HEK293 (cell line): ENCODE measurements at regions not wholly inside any gene's neighbourhood (a gene's known extent, or its start where the extent isn't known, plus 50 kb on each side); places are given as distances from the start of the nearest gene placed in this dataset.

Source experiments
- GLI2 ChIP-seq: fragments of 450-650 bp; formaldehyde crosslinking; IDR thresholded peaks from 2 replicates; pipeline ENCODE4; 2017; ENCODE audit warnings: missing biosample characterization, missing genetic modification characterization, low read depth, borderline replicate concordance
- GLI4 ChIP-seq: fragments of 450-650 bp; formaldehyde crosslinking; IDR thresholded peaks from 2 replicates; pipeline ENCODE4 v1.5.1; 2016; ENCODE audit warnings: missing biosample characterization, missing genetic modification characterization
- GLIS1 ChIP-seq: fragments of 450-650 bp; formaldehyde crosslinking; IDR thresholded peaks from 2 replicates; pipeline ENCODE4 v1.5.1; 2016; ENCODE audit warnings: missing biosample characterization, missing genetic modification characterization
- HOXD13 ChIP-seq: sonication (generic); formaldehyde crosslinking; IDR thresholded peaks from 2 replicates; pipeline ENCODE4 v1.8.0; 2022; ENCODE audit warnings: missing genetic modification reagents, borderline replicate concordance
- MYNN ChIP-seq: fragments of 450-650 bp; formaldehyde crosslinking; IDR thresholded peaks from 2 replicates; pipeline ENCODE4 v1.5.1; 2016; ENCODE audit warnings: missing biosample characterization, missing genetic modification characterization, borderline replicate concordance
- RBAK ChIP-seq: fragments of 450-650 bp; formaldehyde crosslinking; IDR thresholded peaks from 2 replicates; pipeline ENCODE4 v1.5.1; 2016; ENCODE audit warnings: missing biosample characterization, missing genetic modification characterization
- SALL2 ChIP-seq: fragments of 450-650 bp; formaldehyde crosslinking; IDR thresholded peaks from 2 replicates; pipeline ENCODE4 v1.5.0; 2017; ENCODE audit warnings: missing biosample characterization, mild to moderate bottlenecking, missing genetic modification characterization, borderline replicate concordance
- TRIM28 ChIP-seq: IDR thresholded peaks from 2 replicates; pipeline ENCODE4 v1.6.1; 2011; ENCODE audit warnings: low read length, control low read depth, borderline replicate concordance
- WT1 ChIP-seq: fragments of 450-650 bp; formaldehyde crosslinking; IDR thresholded peaks from 2 replicates; pipeline ENCODE4 v1.5.1; 2016; ENCODE audit warnings: missing biosample characterization, missing genetic modification characterization
- ZBTB1 ChIP-seq: fragments of 450-650 bp; formaldehyde crosslinking; IDR thresholded peaks from 2 replicates; pipeline ENCODE4 v1.5.1; 2016; ENCODE audit warnings: missing biosample characterization, missing genetic modification characterization
- ZBTB21 ChIP-seq: fragments of 450-650 bp; formaldehyde crosslinking; IDR thresholded peaks from 2 replicates; pipeline ENCODE4 v1.5.1; 2017; ENCODE audit warnings: missing biosample characterization, missing genetic modification characterization
- ZFP37 ChIP-seq: fragments of 450-650 bp; formaldehyde crosslinking; IDR thresholded peaks from 2 replicates; pipeline ENCODE4 v1.5.1; 2016; ENCODE audit warnings: missing biosample characterization, missing genetic modification characterization
- ZNF132 ChIP-seq: fragments of 450-650 bp; formaldehyde crosslinking; IDR thresholded peaks from 2 replicates; pipeline ENCODE4 v1.5.1; 2017; ENCODE audit warnings: missing biosample characterization, missing genetic modification characterization, borderline replicate concordance
- ZNF138 ChIP-seq: fragments of 450-650 bp; formaldehyde crosslinking; IDR thresholded peaks from 2 replicates; pipeline ENCODE4 v1.5.1; 2016; ENCODE audit warnings: missing biosample characterization, missing genetic modification characterization, borderline replicate concordance
- ZNF169 ChIP-seq: fragments of 450-650 bp; formaldehyde crosslinking; IDR thresholded peaks from 2 replicates; pipeline ENCODE4 v1.5.1; 2016; ENCODE audit warnings: missing biosample characterization, missing genetic modification characterization
- ZNF175 ChIP-seq: fragments of 450-650 bp; formaldehyde crosslinking; IDR thresholded peaks from 2 replicates; pipeline ENCODE4 v1.5.1; 2016; ENCODE audit warnings: missing biosample characterization, missing genetic modification characterization
- ZNF184 ChIP-seq: fragments of 450-650 bp; IDR thresholded peaks from 2 replicates; pipeline ENCODE4 v1.5.1; 2018; ENCODE audit warnings: missing biosample characterization, mild to moderate bottlenecking, missing genetic modification characterization
- ZNF2 ChIP-seq: fragments of 450-650 bp; formaldehyde crosslinking; IDR thresholded peaks from 2 replicates; pipeline ENCODE4 v1.5.1; 2016; ENCODE audit warnings: missing biosample characterization, missing genetic modification characterization
- ZNF221 ChIP-seq: fragments of 450-650 bp; formaldehyde crosslinking; IDR thresholded peaks from 2 replicates; pipeline ENCODE4 v1.5.1; 2017; ENCODE audit warnings: missing biosample characterization, missing genetic modification characterization, borderline replicate concordance
- ZNF302 ChIP-seq: fragments of 450-650 bp; formaldehyde crosslinking; IDR thresholded peaks from 2 replicates; pipeline ENCODE4 v1.5.1; 2016; ENCODE audit warnings: missing biosample characterization, missing genetic modification characterization, low read depth
- ZNF433 ChIP-seq: fragments of 450-650 bp; formaldehyde crosslinking; IDR thresholded peaks from 2 replicates; pipeline ENCODE4 v1.5.1; 2016; ENCODE audit warnings: missing biosample characterization, missing genetic modification characterization, low read depth
- ZNF549 ChIP-seq: fragments of 450-650 bp; IDR thresholded peaks from 2 replicates; pipeline ENCODE4 v1.5.1; 2018; ENCODE audit warnings: missing biosample characterization, missing genetic modification characterization, mild to moderate bottlenecking, inconsistent platforms, moderate library complexity
- ZNF558 ChIP-seq: fragments of 450-650 bp; formaldehyde crosslinking; IDR thresholded peaks from 2 replicates; pipeline ENCODE4 v1.5.1; 2016; ENCODE audit warnings: missing biosample characterization, missing genetic modification characterization
- ZNF585B ChIP-seq: fragments of 450-650 bp; formaldehyde crosslinking; IDR thresholded peaks from 2 replicates; pipeline ENCODE4 v1.5.1; 2016; ENCODE audit warnings: missing biosample characterization, missing genetic modification characterization
- ZNF596 ChIP-seq: fragments of 450-650 bp; IDR thresholded peaks from 2 replicates; pipeline ENCODE4 v1.5.0; 2018; ENCODE audit warnings: missing biosample characterization, mild to moderate bottlenecking, missing genetic modification characterization, moderate library complexity
- ZNF624 ChIP-seq: fragments of 450-650 bp; formaldehyde crosslinking; IDR thresholded peaks from 2 replicates; pipeline ENCODE4 v1.5.1; 2017; ENCODE audit warnings: missing biosample characterization, missing genetic modification characterization
- ZNF654 ChIP-seq: fragments of 450-650 bp; formaldehyde crosslinking; IDR thresholded peaks from 2 replicates; pipeline ENCODE4 v1.5.1; 2016; ENCODE audit warnings: low read depth, missing biosample characterization, missing genetic modification characterization
- ZNF658 ChIP-seq: fragments of 450-650 bp; formaldehyde crosslinking; IDR thresholded peaks from 2 replicates; pipeline ENCODE4; 2016; ENCODE audit warnings: missing biosample characterization, missing genetic modification characterization
- ZNF76 ChIP-seq: fragments of 450-650 bp; formaldehyde crosslinking; IDR thresholded peaks from 2 replicates; pipeline ENCODE4; 2016; ENCODE audit warnings: low read depth, missing biosample characterization, missing genetic modification characterization, borderline replicate concordance
- ZSCAN16 ChIP-seq: fragments of 450-650 bp; formaldehyde crosslinking; IDR thresholded peaks from 2 replicates; pipeline ENCODE4 v1.5.1; 2016; ENCODE audit warnings: missing biosample characterization, missing genetic modification characterization
- ZSCAN23 ChIP-seq: fragments of 450-650 bp; formaldehyde crosslinking; IDR thresholded peaks from 2 replicates; pipeline ENCODE4 v1.5.1; 2016; ENCODE audit warnings: missing biosample characterization, missing genetic modification characterization
- ZXDB ChIP-seq: fragments of 450-650 bp; formaldehyde crosslinking; IDR thresholded peaks from 2 replicates; pipeline ENCODE4 v1.5.1; 2016; ENCODE audit warnings: missing biosample characterization, missing genetic modification characterization
- TF ChIP-seq, protein P1 (sequence below): fragments of 450-650 bp; formaldehyde crosslinking; IDR thresholded peaks from 2 replicates; pipeline ENCODE4 v1.5.1; 2016; ENCODE audit warnings: missing biosample characterization, missing genetic modification characterization
- TF ChIP-seq, protein P2 (sequence below): fragments of 450-650 bp; formaldehyde crosslinking; IDR thresholded peaks from 2 replicates; pipeline ENCODE4 v1.5.1; 2016; ENCODE audit warnings: missing biosample characterization, missing genetic modification characterization, borderline replicate concordance
- TF ChIP-seq, protein P3 (sequence below): fragments of 450-650 bp; IDR thresholded peaks from 2 replicates; pipeline ENCODE4 v1.5.1; 2018; ENCODE audit warnings: missing biosample characterization, missing genetic modification characterization
- TF ChIP-seq, protein P4 (sequence below): fragments of 450-650 bp; formaldehyde crosslinking; IDR thresholded peaks from 2 replicates; pipeline ENCODE4 v1.5.1; 2017; ENCODE audit warnings: missing biosample characterization, missing genetic modification characterization

DNA sequence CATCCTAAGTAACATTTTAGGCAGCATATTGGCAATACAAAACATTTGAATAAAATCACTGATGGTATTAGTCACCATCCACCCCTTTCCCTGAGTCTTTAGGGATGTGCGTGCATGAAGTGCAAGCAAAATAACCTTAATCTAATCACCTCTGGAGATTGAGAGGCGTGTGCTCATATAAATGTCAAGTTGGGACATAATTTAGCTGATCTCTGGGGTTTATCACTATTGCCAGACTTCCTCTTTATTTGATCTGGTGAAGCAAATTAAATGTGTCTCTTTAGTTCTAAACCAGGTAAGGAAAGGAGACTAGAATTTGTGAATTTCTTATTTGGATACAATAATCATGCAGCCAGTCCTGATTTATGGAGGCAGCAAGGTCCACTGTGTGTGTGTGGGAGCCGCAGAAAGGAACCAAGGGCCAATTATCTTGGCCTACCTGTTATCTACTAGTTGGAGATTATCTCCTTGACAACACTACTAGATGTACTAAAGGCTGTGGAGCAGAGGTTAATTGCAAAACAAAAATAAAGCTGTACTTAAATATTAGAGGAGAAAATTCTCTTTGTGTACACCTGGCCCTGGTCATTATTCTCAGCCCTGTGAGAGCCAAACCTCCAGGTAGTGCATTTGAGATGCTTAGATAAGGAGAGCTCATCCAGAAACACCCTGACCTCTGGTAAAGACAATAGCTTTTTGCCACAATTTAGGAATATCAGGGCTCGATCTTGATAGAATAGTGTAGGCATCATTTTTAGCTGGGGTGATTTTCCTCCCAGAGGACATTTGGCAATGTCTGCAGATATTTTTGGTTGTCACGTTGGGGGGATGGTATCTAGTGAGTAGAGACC, 78.2 kb downstream of the HRH4 start (continued):
- no peak for TF ChIP-seq ZNF132 (tag by site-specific recombination)
- TF ChIP-seq ZNF138 (tag by site-specific recombination) = no peak
- no peak for TF ChIP-seq SALL2 (tag by site-specific recombination)
- no peak for TF ChIP-seq MYNN (tag by site-specific recombination)
- no peak for TF ChIP-seq ZNF76 (tag by site-specific recombination)
- TF ChIP-seq ZNF302 (tag by site-specific recombination) = no peak
- no peak for TF ChIP-seq ZFP37 (tag by site-specific recombination)
- no peak for TF ChIP-seq ZNF658 (tag by site-specific recombination)
- TF ChIP-seq ZXDB (tag by site-specific recombination) = peak; percentile 90
- TF ChIP-seq ZBTB21 (tag by site-specific recombination) = no peak
- peak; percentile 81 for TF ChIP-seq WT1
- TF ChIP-seq, protein P1, sequence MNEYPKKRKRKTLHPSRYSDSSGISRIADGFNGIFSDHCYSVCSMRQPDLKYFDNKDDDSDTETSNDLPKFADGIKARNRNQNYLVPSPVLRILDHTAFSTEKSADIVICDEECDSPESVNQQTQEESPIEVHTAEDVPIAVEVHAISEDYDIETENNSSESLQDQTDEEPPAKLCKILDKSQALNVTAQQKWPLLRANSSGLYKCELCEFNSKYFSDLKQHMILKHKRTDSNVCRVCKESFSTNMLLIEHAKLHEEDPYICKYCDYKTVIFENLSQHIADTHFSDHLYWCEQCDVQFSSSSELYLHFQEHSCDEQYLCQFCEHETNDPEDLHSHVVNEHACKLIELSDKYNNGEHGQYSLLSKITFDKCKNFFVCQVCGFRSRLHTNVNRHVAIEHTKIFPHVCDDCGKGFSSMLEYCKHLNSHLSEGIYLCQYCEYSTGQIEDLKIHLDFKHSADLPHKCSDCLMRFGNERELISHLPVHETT (tag by site-specific recombination) = no peak
- no peak for TF ChIP-seq ZNF624 (tag by site-specific recombination)
- no peak for TF ChIP-seq ZNF221 (tag by site-specific recombination)
- TF ChIP-seq, protein P2, sequence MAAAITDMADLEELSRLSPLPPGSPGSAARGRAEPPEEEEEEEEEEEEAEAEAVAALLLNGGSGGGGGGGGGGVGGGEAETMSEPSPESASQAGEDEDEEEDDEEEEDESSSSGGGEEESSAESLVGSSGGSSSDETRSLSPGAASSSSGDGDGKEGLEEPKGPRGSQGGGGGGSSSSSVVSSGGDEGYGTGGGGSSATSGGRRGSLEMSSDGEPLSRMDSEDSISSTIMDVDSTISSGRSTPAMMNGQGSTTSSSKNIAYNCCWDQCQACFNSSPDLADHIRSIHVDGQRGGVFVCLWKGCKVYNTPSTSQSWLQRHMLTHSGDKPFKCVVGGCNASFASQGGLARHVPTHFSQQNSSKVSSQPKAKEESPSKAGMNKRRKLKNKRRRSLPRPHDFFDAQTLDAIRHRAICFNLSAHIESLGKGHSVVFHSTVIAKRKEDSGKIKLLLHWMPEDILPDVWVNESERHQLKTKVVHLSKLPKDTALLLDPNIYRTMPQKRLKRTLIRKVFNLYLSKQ (tag by site-specific recombination) = no peak
- no peak for TF ChIP-seq ZNF558 (tag by site-specific recombination)
- no peak for TF ChIP-seq ZNF169 (tag by site-specific recombination)
- TF ChIP-seq ZSCAN16 (tag by site-specific recombination) = no peak
- no peak; the same call in 1 of the 2 replicates for TF ChIP-seq ZNF596 (tag by site-specific recombination)
- TF ChIP-seq ZSCAN23 (tag by site-specific recombination) = no peak
- 0 out of 2 replicates have a peak, but pooled peaks have one; percentile 6 for TF ChIP-seq GLIS1 (tag by site-specific recombination)
- TF ChIP-seq TRIM28 = 0 out of 2 replicates have a peak, but pooled peaks have one; percentile 55
- no peak for TF ChIP-seq ZNF433 (tag by site-specific recombination)
- TF ChIP-seq ZNF549 (tag by site-specific recombination) = no peak
- TF ChIP-seq GLI4 (tag by site-specific recombination) = no peak
- TF ChIP-seq, protein P3, sequence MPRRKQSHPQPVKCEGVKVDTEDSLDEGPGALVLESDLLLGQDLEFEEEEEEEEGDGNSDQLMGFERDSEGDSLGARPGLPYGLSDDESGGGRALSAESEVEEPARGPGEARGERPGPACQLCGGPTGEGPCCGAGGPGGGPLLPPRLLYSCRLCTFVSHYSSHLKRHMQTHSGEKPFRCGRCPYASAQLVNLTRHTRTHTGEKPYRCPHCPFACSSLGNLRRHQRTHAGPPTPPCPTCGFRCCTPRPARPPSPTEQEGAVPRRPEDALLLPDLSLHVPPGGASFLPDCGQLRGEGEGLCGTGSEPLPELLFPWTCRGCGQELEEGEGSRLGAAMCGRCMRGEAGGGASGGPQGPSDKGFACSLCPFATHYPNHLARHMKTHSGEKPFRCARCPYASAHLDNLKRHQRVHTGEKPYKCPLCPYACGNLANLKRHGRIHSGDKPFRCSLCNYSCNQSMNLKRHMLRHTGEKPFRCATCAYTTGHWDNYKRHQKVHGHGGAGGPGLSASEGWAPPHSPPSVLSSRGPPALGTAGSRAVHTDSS = no peak
- TF ChIP-seq GLI2 (tag by site-specific recombination) = no peak
- TF ChIP-seq HOXD13 (CRISPR knock-in tag) = no peak
- no peak for TF ChIP-seq ZNF654 (tag by site-specific recombination)
- no peak for TF ChIP-seq ZNF184 (tag by site-specific recombination)
- TF ChIP-seq ZBTB1 (tag by site-specific recombination) = no peak
- TF ChIP-seq ZNF2 (tag by site-specific recombination) = no peak
- TF ChIP-seq ZNF175 (tag by site-specific recombination) = no peak
- TF ChIP-seq, protein P4, sequence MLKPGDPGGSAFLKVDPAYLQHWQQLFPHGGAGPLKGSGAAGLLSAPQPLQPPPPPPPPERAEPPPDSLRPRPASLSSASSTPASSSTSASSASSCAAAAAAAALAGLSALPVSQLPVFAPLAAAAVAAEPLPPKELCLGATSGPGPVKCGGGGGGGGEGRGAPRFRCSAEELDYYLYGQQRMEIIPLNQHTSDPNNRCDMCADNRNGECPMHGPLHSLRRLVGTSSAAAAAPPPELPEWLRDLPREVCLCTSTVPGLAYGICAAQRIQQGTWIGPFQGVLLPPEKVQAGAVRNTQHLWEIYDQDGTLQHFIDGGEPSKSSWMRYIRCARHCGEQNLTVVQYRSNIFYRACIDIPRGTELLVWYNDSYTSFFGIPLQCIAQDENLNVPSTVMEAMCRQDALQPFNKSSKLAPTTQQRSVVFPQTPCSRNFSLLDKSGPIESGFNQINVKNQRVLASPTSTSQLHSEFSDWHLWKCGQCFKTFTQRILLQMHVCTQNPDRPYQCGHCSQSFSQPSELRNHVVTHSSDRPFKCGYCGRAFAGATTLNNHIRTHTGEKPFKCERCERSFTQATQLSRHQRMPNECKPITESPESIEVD (tag by site-specific recombination) = peak; percentile 49; the same call in 1 of the 2 replicates
- TF ChIP-seq ZNF585B (tag by site-specific recombination) = no peak
- TF ChIP-seq RBAK (tag by site-specific recombination) = no peak
